ENCODE measurements at regions not wholly inside any gene's neighbourhood (a gene's known extent, or its start where the extent isn't known, plus 50 kb on each side); places are given as distances from the start of the nearest gene placed in this dataset.

- ATAC-seq, result no peak
- TF ChIP-seq CTCF (IDR thresholded peaks at IDR 0.05) (no peak), POLR2A (IDR thresholded peaks at IDR 0.05) (no peak)
- Histone ChIP-seq H3K27ac (no peak overlapping the region), H3K27me3 (peaks cover 0 to 2% of the 10 kb centered on the region in 2 donors), H3K36me3 (no peaks in the 10 kb centered on the region), H3K4me1 (no peaks in the 10 kb centered on the region), H3K9me3 (no peaks in the 10 kb centered on the region), H3K4me3 (no peak overlapping the region)
- 48% methylated on average over 16 of the region's 26 CpGs for WGBS (ENCODE audit: insufficient coverage, low coverage, low lambda C conversion rate, missing lambda C conversion rate)
- intact Hi-C loops (cut with DNase I), result no loop called here
- DNase-seq, result peak in 2 of 3 donors; percentile 11 to 49
Observed at GRCh38 chr4:1508161-1509160, 102.2 kb upstream of the NKX1-1 start.

- no peak overlapping the region for H3K4me3 ChIP-seq
- no peak for DNase-seq
- H3K27ac ChIP-seq, result no peak overlapping the region
- no peaks in the 10 kb centered on the region for H3K27me3 ChIP-seq
- no peaks in the 10 kb centered on the region for H3K9me3 ChIP-seq
- ATAC-seq, result no peak
- 47% methylated on average over 13 of the region's 13 CpGs for WGBS (ENCODE audit: insufficient coverage, low coverage, low lambda C conversion rate, missing lambda C conversion rate)
- TF ChIP-seq CTCF (IDR thresholded peaks at IDR 0.05) (no peak), POLR2A (IDR thresholded peaks at IDR 0.05) (no peak)
- H3K36me3 ChIP-seq, result no peaks in the 10 kb centered on the region
- H3K4me1 ChIP-seq, result no peaks in the 10 kb centered on the region
- intact Hi-C loops (cut with DNase I), result no loop called here
Observed at GRCh38 chr4:1506956-1507721, 100.9 kb upstream of the NKX1-1 start.

DNA sequence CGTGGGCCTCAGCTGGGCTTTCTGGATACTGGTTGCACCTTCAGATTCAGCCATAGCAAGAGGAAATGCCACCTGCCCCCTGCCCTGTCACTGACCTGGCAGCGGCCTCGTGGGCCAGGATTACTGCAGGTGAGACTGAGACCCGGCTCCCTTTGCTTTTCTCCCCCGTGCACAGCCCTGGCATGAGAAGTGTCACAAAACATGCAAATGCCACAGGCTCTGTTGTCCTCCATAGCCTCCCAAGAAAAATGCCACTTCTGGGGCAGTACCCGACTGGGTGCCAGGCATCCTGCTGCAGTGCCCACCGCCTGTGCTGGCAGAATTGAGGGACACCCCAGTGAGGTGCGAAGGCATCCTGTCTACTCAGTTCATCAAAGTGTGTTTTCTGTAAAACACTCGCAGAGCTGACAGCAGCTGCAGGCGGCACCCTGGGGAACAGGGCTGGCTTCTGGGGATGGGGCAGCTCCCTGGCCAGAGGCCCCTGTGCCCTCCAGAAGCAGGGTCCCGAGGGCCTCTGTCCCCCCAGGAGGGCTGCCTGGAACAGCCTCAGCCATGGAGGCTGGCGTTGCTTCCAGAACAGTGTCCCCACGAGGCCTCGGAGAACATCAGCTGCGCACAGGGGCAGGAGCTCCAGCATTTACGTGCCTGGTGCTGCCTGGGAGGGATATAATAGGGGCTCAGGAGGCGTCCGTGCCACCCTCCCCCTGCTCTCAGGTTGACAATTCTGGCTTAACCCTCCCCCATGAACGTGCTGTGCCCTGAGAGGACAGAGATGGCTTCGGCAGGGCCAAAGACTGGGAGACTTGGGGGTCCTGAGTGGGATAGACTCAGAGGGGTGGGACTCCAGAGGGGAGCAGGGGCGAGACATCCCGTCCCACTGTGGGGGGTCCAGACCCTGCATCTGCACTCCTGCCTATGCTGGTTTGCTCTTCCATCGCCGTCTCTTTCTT is 99.5 kb upstream of the NKX1-1 start:
- ATAC-seq (no peak), DNase-seq (no peak)
- no peaks in the 10 kb centered on the region for H3K4me1 ChIP-seq
- no peaks in the 10 kb centered on the region for H3K27me3 ChIP-seq
- H3K9me3 ChIP-seq, result no peaks in the 10 kb centered on the region
- no peak overlapping the region for H3K27ac ChIP-seq
- WGBS (ENCODE audit: insufficient coverage, low coverage, low lambda C conversion rate, missing lambda C conversion rate), result 12% methylated on average over 5 of the region's 24 CpGs
- intact Hi-C loops (cut with DNase I), result no loop called here
- H3K4me3 ChIP-seq, result no peak overlapping the region
- no peaks in the 10 kb centered on the region for H3K36me3 ChIP-seq
- no peak for TF ChIP-seq CTCF (IDR thresholded peaks at IDR 0.05)

All from right lobe of liver (tissue), 6 donors.